ENCODE measurements at regions not wholly inside any gene's neighbourhood (a gene's known extent, or its start where the extent isn't known, plus 50 kb on each side); places are given as distances from the start of the nearest gene placed in this dataset.

- TF ChIP-seq POLR2AphosphoS5 (IDR thresholded peaks at IDR 0.05; ENCODE audit: low read depth, low read length) (no peak), TAF1 (IDR thresholded peaks at IDR 0.05; ENCODE audit: borderline replicate concordance, insufficient read depth, low read length) (no peak), REST (IDR thresholded peaks at IDR 0.05; ENCODE audit: insufficient read depth in 1 of 2, low read depth in 2 of 2, low read length in 2 of 2) (no peak), FOXP2 (optimal IDR thresholded peaks at IDR 0.05; ENCODE audit: borderline replicate concordance, extremely low read depth, extremely low read length, insufficient read depth) (no peak)
Measured at GRCh38 chr5:105877592-105877991, 1793.1 kb downstream of the EFNA5 start.

Data from PFSK-1 (cell line).